GM13977 (cell line): ENCODE measurements at regions not wholly inside any gene's neighbourhood (a gene's known extent, or its start where the extent isn't known, plus 50 kb on each side); places are given as distances from the start of the nearest gene placed in this dataset.

Experiments
- DNase-seq: peaks from one replicate; pipeline ENCODE4 v3.0.0; 2012; ENCODE audit warnings: low spot score
- in situ Hi-C: fragments of 300-500 bp; cut with MboI; formaldehyde crosslinking; loops from one replicate; pipeline ENCODE4 v1.12.0; 2022; ENCODE audit warnings: low sequenced_read_pairs, low pct_unique_long_range_greater_than_20kb, mixed read lengths, inconsistent platforms; ENCODE audit not compliant: unreplicated experiment
- TF ChIP-seq, protein P1 (sequence below): IDR thresholded peaks from 2 replicates; pipeline ENCODE4 v1.5.1; 2012; ENCODE audit warnings: mild to moderate bottlenecking, control low read depth; ENCODE audit not compliant: insufficient read depth; ENCODE audit errors: extremely low read depth, missing control alignments

DNA sequence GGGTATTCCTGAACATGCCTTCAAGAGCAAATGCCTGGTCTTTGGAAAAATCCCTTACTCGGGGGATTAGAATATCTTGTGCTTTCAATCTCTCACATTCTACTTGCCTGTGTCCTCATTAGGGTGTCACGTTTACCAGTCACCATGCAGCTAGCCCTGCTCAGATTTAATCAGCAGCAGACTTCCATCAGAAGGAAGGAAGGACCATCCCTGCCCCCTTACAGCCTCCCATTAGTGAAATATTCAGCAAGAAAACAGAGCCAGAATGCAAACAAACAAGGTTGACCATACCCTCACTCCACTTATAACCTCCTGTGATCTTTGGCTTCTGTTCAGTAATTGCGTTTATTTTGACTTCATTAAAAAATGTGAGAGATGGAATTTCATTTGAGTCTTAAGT is 208.6 kb downstream of the CXCL12 start:
- DNase-seq = no peak
- in situ Hi-C loops = loop anchor here (25.0 kb wide), 1 partner anchor 111 kb away; no protein-coding TSS in a partner anchor
- TF ChIP-seq, protein P1, sequence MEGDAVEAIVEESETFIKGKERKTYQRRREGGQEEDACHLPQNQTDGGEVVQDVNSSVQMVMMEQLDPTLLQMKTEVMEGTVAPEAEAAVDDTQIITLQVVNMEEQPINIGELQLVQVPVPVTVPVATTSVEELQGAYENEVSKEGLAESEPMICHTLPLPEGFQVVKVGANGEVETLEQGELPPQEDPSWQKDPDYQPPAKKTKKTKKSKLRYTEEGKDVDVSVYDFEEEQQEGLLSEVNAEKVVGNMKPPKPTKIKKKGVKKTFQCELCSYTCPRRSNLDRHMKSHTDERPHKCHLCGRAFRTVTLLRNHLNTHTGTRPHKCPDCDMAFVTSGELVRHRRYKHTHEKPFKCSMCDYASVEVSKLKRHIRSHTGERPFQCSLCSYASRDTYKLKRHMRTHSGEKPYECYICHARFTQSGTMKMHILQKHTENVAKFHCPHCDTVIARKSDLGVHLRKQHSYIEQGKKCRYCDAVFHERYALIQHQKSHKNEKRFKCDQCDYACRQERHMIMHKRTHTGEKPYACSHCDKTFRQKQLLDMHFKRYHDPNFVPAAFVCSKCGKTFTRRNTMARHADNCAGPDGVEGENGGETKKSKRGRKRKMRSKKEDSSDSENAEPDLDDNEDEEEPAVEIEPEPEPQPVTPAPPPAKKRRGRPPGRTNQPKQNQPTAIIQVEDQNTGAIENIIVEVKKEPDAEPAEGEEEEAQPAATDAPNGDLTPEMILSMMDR = no peak

DNA sequence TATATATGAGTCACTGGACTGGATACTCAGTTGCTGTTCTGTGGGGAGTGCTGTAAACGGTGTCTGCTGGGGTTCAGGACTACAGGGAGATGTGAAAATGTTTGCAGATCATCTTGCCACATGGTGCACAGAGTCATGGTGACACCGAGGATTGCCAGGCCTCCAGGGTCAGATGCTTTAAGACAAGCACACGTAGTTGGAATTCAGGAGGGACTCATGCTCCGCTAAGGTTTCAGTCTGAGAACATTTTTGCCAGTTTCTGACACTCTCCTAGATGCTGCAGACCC is 211.3 kb downstream of the CXCL12 start:
- TF ChIP-seq, protein P1 = no peak
- no peak for DNase-seq
- in situ Hi-C loops = no loop called here

DNA sequence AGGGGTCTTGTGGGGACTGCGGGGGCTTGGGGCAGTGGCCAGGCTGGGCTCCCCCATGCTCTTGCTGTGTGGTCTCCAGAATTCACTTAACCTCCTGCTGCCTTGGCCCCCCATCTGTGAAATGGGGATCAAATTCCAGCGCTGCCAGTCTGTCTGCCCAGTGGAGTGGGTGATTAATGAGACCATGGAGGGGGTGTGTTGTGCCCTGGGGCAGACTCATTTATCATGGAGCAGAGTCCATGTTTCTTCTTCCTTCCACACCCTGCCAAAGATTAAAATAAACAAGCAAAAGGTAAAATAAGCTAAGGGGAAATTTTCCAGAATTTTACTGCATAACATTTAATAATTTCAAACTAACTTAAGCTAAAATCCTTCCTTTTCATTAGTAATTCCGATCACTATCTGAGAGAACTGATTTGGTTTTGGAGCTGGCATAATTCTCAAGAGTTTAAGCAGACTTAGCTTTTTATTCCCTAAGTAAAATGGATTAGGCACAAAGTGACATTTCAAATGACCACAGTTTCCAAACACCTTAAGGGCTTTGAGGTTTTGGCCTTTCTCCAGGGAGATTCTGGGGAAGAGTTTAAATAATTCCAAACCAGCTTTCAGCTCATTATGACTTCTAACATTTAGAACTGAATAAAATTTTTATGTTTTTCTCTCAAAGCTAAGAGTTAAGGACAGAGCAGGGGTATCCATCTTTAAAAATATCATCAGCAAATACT is 211.9 kb downstream of the CXCL12 start:
- TF ChIP-seq, protein P1 = no peak
- in situ Hi-C loops = no loop called here
- no peak for DNase-seq

DNA sequence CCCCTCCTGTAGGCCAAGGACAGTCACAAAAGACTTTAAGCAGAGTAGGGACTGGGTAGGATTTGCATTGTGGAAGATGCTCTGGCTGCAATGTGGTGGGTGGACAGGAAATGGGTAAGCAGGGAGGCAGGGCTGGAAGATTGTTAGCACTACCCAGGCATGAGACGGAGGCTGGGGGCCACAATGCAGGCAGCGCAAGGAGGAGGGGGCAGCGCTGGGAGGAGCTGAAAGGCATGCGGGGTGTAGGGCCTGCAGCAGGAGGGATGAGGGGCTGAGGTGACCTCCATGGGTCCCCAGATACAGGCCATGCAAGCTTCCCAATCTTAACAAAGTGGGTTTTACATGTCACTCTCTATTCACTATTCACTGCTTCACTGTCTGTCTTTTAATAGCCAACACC is 213.1 kb downstream of the CXCL12 start:
- no peak for DNase-seq
- TF ChIP-seq, protein P1 = no peak
- in situ Hi-C loops = no loop called here

DNA sequence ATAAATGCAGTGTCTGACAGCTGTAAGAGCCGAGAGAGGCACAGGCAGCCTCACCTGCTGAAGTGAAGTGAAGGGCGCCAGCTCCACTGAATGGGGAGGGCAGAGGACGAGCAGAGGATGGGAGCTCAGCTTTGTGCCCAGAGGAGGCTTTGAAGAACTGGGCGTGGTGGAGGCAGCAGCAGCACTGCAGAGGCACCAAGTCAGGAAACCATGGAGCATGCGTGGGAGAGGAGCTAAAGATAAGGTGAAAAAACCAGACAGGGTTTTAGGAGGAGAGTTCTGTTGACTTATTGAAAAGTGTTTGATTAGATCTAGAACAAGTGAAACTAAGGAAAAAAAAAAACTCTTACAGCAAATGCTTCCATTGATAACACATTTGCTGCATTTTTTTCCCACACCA is 216.4 kb downstream of the CXCL12 start:
- in situ Hi-C loops = no loop called here
- no peak for DNase-seq
- TF ChIP-seq, protein P1 = no peak

DNA sequence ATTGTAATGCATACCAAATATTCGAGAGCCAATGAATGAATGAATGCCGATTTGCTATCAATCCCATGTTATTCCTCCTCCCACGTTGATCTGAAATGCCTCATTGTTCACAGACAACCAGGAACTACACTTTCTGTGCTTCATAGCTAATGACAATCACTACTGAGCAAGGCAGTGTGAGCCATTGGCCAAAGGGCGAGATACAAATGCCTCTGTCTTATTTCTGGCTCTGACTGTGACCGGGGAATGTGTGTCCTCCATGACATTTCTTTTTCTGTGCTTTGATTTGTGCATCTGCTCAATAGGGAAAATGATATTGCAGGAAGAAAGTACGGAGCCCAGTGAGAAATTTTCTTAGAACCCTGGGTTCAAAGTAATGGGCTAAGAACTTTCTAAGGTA is 217.1 kb downstream of the CXCL12 start:
- DNase-seq = no peak
- in situ Hi-C loops = no loop called here
- TF ChIP-seq, protein P1 = no peak
